Bone marrow (tissue), 2 donors: ENCODE measurements at regions not wholly inside any gene's neighbourhood (a gene's known extent, or its start where the extent isn't known, plus 50 kb on each side); places are given as distances from the start of the nearest gene placed in this dataset.
"Not testable (repeated sequence)": the region's sequence is repeated elsewhere in the genome, so short reads cannot be mapped to it uniquely, and the experiment has no call there.

Experiments
- DNase-seq, 2 donors: peaks; one replicate each; lab custom pipeline; 2025; lab: John Stamatoyannopoulos, UW

DNA sequence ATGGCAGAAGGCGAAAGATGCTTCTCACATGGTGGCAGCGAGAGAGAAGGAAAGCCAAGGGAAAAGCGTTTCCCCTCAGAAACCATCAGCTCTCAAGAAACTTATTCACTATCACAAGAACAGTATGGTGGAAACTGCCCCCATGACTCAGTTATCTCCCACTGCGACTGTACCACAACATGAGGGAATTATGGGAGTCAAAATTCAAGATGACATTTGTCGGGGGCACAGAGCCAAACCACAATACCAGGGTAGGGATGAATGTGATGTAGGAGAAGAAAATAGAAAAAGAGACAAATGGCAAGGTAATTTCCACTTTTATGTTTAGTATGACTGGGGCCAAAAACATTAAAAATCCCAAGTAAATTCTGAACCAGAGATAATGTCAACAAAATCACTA lies 216.8 kb downstream of the TRIM36 start:
- DNase-seq = no peak

DNA sequence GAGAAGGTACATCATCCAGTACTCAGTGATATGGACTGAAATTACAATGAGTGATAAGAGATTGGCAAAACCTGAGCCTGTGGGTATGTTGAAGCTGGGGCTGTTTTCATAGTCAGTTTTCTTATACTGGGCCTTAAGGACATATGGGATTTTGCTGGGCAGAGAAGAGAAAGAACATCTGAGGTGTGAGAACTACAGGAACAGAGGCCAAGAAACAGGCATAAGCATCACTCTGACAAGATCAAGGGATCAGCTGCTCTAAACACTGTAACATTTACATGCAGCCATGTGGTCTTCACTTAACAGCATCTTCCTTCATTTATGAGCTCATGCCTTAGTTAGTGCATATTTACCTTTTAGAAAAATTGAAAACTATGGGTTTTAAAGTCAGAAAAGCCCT lies 220.0 kb downstream of the TRIM36 start:
- no peak for DNase-seq

DNA sequence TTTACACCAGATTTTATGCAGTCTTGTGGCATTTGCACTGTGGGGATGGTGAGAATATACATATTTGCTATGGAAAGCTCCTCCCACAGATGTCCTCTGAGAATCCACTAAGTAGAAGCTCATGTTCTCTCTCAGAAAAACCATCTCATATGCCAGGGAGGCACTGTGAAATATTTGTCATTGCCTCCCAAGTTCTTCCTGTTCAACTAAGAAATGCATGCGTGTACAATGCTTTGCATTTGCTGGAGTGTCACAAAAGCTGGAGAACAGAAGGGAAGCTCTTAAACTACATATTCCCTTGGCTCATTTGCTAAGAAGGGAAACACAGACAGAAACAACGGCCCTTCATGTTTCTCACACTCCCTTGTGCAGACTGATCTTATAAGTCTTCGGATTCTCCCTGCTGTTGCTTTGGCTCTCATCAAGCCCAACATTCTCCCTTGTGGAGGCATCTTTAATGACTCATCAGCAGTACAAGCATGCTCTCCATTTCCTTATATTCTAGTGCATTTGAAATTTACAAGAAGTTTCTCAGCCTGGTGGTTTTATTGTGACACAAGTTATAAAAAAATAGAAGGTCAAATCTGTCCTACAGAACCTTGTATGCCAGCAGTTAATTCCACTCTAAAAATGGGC lies 220.6 kb downstream of the TRIM36 start:
- DNase-seq = no peak

DNA sequence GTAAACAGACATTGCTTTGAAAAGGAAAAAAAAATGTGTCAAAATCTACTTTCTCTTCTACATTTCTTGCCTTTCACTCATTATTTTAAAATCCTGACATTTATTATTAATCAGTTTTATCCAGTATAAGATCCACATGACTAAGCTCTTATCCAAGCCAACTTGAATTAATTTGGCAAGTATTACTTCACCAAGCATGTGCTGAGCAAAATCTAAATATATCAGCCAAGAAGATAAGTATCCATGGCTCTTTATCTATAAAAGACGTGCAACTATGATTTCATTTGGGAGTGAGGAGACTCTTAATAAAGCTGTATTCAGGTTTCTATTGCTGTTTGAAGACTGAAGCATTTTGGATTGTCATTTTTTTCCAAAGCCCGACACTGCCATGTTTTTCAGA lies 221.3 kb downstream of the TRIM36 start:
- DNase-seq = no peak

DNA sequence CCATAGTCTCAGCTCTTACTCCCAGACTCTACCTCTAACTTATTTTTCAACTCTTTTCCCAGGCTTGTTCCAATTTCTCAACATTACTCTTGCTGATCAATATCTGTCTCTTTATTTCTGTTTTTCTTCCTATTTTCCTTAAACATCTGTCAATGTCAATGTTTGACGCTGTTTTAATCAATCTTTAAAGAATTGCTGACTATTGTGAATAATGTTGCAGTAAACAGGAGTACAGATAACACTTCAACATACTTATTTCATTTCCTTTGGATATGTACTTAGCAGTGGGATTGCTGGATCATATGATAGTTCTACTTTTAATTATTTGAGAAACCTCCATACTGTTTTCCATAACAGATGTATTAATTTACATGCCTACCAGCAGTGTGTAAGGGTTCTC lies 229.0 kb downstream of the TRIM36 start:
- no peak for DNase-seq

DNA sequence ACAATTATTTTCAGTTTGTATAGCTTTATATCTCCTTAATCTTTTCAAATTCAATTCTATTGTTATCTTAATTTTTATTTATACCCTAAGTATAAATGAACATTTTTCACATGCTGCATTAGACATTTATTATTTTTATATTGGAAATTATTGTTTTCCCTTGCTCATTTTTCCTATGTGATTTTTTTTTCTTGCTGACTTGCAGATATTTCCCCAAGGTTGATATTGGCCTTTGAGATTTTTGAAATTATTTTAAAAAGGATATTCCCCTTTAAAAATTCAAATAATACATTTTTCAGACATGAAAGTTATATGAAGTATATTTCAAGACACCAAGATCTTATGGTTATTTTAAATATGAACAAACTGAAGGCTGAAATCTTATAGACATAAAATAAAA lies 234.2 kb downstream of the TRIM36 start:
- no peak for DNase-seq

DNA sequence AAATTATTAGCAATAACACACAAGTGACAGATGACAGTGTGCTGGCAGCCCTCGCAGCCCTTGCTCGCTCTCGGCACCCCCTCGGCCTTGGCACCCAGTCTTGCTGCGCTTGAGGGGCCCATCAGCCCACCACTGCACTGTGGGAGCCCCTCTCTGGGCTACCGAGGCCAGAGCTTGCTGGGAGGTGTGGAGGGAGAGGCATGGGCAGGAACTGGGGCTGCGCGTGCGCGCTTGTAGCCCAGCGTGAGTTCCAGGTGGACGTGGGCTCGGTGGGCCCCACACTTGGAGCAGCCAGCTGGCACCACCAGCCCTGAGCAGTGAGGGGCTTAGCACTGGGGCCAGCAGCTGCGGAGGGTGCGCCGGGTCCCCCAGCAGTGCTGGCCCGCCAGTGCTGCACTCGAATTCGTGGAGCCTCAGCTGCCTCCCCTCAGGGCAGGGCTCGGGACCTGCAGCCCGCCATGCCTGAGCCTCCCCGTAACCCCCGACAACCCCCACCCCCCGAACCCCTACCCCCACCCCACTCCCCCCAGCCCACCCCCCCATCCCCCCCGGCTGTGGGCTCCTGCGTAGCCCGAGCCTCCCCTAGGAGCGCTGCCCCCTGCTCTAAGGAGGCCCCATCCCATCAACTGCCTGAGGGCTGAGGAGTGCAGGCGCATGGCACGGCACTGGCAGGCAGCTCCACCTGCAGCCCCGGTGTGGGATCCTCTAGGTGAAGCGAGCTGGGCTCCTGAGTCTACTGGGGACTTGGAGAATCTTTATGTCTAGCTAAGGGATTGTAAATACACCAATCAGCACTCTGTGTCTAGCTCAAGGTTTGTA lies 240.9 kb downstream of the TRIM36 start:
- no peak for DNase-seq

DNA sequence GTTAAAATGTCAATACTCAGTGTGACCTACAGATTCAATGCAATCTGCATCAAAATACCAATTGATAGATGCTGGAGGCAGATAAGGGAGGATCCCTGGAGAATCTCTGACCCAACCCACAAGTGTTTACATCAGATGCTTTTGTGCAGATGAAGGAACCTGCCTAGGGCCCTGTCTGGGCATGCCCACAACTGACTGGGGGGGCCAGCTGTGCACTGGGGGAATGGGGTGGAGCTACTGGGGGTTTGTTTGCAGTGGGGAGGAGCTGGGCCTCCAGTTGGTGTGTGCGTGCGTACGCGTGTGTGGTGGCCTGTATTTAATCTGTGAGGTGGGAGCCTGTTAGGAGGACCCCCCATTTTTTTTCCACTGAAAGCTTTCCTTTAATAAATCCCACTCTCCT lies 244.9 kb downstream of the TRIM36 start:
- DNase-seq = no peak

DNA sequence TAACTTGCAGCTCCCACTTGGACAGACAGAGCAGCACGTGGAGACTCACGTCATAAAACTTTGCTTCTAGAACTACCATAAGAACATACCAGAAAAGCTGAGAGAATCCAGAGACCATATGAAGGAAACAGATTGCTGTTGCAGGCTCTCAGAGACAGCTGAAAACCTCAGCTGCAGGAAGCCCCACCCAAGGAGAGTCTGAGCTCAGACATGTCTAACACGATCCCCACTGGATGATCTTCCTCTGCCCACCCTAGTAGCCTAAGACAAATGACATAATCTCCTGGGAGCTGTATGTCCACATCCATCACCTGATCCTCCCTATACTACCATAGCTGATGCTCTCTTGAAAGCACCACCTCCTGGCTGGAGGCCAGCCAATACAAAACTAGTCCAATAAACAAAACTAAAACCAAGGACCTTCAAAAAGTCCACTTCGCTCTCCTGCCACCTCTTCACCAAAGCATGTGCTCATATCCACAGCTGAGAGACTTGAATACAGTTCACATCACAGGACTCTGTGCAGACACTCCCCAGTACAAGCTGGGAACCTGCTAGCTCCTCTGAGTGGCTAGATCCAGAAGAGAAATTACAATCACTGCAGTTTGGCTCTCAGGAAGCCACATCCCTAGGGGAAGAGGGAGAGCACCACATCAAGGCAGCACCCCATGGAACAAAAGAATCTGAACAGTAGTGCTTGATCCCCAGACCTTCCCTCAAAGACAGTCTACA lies 257.4 kb downstream of the TRIM36 start:
- no peak for DNase-seq

DNA sequence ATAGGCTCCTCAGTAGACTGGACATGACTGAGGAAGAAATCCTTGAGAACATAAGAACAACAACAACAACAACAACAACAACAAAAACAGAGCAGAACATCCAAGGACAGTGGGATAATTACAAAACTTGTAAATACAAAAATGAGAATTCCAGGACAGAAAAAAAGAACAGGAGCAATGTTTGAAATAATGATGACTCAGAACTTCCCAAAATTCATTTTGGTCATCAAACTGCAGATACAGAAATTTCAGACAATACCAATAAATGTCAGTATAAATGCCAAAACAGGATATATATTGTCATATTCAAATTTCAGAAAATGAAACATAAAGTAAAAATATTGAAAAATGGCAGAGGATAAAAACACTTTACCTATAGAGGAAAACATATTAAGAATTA lies 259.0 kb downstream of the TRIM36 start:
- no peak for DNase-seq

DNA sequence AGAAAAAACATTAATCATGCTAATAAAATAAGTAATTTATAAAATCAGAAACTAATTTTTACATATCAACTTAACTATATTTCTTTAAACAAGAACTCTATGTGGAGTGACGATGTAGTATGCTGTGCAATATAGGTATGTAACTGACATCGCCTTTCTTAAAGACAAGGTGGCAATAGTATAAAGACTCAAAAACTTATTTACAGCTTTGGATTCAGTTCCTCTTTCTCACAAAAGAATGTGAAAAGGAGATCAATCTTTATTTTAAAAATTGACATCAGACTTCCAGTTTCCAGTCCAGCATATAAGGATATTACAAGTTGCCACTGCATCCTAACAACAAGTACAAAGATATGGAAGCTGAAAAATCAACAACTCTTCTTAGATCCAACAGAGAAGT lies 260.3 kb downstream of the TRIM36 start:
- no peak for DNase-seq

DNA sequence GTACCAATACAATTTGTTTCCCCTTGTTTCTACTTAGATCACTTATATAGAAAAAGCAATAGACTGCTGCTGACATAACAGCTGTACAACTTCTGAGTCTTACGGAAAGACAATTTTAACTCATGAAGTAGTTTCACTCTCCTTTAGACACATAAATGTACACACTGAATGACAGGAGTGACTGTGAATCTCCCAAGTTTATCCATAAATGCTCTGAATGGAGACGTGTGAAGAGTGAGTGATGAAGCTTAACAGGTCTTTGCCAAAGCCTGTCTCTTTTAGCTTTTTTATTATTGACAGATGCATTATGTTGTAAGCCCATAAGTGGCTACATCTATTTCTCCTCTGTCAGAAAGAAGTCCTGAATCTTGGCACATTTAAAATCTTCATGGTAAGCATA lies 265.9 kb downstream of the TRIM36 start:
- no peak for DNase-seq

DNA sequence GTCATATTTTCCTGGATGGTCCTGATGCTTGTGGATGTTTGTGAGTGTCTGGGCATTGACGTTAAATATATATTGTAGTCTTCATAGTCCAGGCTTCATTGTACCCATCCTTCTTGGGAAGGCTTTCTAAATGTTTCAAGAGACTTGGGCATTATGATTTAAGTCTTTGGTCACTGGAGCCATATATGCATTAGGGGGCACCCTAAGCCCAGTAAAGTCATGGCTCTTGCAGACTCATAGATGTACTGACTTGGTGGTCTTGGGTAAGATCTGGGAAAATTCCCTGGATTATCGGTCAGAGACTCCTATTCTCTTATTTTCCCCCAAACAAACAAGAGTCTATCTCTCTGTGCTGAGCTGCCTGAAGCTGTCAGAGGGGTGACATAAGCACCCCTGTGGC lies 271.1 kb downstream of the TRIM36 start:
- no peak for DNase-seq

DNA sequence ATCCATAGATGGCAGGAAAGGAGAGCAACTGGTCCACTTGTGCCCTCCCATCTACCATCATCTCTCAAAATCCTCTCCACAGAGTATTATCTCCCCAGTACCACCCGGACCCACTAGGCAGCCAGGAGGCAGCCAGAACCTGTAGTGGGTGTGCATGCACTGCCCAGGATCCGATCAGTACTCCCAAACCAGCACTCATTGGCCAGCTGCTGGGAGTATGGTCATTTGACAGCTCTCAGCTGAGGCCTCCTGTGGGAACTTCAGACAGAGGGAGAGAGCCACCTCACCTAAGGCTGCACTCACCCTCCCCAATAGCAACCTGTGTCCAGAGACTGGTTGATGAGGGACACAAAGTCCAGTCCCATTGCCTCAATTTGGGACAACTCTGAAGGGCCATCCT lies 286.0 kb downstream of the TRIM36 start:
- no peak for DNase-seq

DNA sequence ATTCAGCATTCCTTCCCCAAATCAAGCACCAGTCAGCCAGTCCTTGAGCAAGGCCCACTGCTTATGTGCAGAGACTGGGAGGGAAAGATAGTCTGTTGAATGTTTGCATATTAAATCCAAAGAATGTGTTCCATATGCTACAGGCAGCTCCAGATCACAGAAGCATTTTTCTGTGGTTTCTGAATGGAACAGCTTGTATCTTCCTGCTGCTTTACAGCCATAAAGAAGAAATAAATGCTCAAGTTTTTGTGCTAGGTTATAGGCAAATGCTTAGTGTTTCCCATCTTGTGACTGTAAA lies 310.3 kb downstream of the TRIM36 start:
- no peak for DNase-seq

DNA sequence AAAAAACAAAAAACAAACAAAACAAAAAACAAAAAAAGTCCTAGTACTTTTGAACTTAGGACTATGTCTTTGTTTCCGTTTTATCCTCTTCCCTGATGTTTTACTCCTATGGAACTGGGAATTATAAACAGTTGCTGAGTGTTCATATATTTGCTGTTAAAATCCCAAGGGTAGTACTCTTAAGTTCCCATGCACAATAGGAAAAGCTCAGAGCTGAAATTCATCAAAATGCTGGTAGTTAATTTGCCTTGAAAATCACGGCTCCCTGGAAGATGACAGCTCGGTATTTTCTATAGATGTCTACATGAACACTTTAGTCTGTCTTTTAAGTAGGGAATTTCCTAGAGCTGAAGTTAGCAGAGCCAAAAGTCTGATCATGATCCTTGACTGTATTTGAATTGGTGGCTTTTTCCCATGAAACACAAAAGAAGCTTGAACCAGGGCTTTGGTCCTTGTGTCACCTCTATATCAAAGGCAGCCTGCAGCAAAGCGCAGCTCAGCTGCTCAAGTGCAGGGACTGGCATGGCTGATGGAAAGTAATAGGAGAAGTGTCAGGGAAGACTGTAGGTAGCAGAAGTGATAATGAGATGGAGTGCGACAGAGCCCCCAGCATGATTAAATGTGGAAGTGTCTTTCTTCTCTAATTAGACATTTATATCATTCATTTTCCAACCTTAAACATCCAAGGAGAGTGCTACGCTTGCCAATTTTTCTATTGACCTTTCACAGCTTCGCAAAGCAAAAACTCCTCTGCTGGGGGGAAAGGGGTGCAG lies 310.9 kb downstream of the TRIM36 start:
- no peak for DNase-seq

DNA sequence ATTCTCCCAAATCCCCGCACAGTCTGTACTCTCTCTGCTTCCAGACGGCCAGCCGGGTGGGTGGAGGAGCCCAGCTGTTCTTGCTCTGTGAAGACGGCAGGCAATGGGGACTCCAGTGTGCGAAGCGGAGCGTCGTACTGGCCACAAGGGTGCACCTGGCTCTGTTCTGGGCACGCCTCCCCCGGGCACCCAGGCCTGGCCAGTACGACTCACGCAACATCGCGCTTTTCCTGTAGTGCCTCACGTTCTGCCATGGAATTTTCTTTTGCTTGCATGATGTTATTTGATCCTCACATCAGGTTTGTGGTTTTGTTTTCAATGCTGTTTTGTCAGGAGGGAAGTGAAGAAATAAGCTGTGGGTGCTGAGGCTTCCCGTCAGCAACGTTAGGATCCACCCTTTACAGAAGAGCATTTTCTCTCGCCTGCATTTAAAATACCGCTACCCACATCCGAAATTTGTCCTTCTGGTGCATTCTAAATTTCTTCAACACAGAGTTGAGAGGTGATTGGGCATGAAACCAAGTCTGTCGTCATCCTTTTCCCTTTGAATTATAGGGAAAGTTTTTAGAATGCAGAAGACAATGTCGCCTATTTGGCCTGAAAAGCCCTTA lies 311.7 kb downstream of the TRIM36 start:
- DNase-seq = no peak

DNA sequence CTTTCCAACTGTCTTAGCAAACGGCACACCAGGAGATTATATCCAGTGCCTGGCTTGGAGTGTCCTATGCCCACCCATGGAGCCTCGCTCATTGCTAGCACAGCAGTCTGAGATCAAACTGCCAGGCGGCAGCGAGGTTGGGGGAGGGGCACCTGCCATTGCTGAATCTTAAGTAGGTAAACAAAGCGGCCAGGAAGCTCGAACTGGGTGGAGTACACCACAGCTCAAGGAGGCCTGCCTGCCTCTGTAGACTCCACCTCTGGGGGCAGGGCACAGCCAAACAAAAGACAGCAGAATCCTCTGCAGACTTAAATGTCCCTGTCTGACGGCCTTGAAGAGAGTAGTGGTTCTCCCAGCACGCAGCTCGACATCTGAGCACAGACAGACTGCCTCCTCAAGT lies 325.0 kb downstream of the TRIM36 start:
- DNase-seq = not testable (repeated sequence)

DNA sequence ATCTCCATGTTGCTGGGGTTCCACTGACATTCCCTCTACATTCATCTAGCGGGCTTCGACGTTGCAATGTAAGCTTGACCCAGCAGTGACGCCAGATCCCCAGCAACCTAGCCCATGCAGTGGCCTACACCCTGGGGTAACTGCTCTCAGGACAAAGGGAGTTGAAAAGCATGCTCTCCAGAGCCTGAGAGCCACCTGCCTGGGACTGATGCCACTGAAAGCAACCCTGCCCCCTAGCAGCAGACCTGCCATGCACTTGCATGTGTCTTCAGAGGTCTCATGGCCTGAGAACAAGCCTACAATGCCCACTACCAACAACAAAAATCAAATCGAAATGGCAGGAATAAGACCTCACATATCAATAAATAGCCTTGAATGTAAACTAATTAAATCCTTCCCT lies 330.3 kb downstream of the TRIM36 start:
- DNase-seq = no peak

DNA sequence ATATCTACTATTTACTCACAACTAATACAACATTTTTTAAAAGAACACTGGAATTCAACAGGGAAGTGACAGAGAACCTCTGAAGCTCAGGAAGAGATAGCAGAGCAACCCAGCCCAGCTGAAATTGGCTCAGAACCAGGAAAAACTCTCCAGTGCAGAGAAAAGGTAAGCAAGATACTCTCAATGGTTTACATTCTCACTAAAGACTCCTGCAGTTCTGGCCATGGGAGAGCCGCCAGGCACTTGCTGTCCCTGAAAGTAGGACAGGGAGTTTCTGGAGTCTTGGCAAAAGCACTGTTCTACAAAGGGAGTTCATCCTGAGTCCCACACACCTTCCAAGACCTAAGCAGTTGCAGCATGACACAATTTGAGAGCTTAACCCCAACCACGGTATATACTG lies 330.8 kb downstream of the TRIM36 start:
- DNase-seq = no peak

DNA sequence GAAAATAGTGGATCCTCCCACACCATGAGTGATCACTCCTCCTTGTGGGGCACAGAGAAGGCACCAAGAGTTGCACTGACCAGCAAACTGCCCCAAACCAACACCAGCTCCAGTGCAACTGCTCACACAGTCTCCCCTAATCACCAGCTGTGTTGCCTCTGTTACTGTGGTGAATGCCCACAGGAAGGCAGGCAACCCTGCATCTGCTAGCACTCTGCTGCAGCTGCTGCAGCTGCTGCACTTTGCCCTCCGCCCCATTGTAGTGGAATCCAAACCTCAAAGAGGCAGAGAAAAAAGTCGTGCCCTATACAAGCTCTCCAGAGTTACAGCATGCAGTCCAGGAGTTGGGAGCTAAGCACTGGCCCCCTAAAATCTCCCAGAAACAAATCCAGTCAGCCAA lies 339.6 kb downstream of the TRIM36 start:
- DNase-seq = no peak

DNA sequence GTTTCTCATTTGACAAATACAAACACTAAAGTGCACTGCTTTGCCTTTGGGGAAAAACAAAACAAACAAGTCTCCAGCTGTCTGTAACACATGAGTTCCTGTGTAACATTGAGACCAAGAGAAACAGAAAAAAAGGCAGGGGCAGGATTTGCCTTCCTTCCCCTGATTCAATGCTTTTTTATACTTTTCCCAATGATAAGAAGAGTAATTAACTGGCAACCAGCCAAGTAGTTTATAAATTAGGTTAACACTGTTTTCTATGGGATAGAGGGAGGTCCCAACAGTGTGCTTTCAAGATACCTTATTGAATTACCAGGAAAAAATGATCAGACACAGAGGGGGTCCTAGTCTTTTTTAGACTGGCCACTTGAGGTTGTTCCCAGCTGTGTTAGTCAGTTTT lies 346.8 kb downstream of the TRIM36 start:
- DNase-seq = no peak
